Esophagus muscularis mucosa (tissue), 4 donors: ENCODE measurements at regions not wholly inside any gene's neighbourhood (a gene's known extent, or its start where the extent isn't known, plus 50 kb on each side); places are given as distances from the start of the nearest gene placed in this dataset.

Source experiments
- EP300 ChIP-seq: sonication (generic); formaldehyde crosslinking; IDR thresholded peaks from one replicate; pipeline ENCODE4 v1.6.1; 2017; ENCODE audit warnings: antibody characterized with exemption
- POLR2A ChIP-seq: fragments of 450-650 bp; IDR thresholded peaks from one replicate; pipeline ENCODE4 v1.6.1; 2017; ENCODE audit warnings: antibody characterized with exemption, moderate library complexity, mild to moderate bottlenecking, low read depth
- POLR2AphosphoS5 ChIP-seq, 2 donors: sonication (generic); formaldehyde crosslinking; IDR thresholded peaks; one replicate each; pipeline ENCODE4 v1.6.1; 2017; ENCODE audit warnings: antibody characterized with exemption in 2 of 2
- TF ChIP-seq, protein P1 (sequence below), 3 experiments: fragments of 200-600 bp in 2 of 3; fragments of 450-650 bp in 1 of 3; sonication (generic) in 2 of 3; IDR thresholded peaks; one replicate each; pipeline ENCODE4 v1.5.1; 2017 to 2019; ENCODE audit warnings: antibody characterized with exemption in 3 of 3, mild to moderate bottlenecking in 2 of 3, moderate library complexity in 1 of 3

GRCh38 chr11:15893080-15893492 lies 463.3 kb downstream of the SOX6 start:
- TF ChIP-seq POLR2A (no peak), POLR2AphosphoS5 (IDR thresholded peaks at IDR 0.05) (no peak), EP300 (no peak)
- TF ChIP-seq, protein P1, sequence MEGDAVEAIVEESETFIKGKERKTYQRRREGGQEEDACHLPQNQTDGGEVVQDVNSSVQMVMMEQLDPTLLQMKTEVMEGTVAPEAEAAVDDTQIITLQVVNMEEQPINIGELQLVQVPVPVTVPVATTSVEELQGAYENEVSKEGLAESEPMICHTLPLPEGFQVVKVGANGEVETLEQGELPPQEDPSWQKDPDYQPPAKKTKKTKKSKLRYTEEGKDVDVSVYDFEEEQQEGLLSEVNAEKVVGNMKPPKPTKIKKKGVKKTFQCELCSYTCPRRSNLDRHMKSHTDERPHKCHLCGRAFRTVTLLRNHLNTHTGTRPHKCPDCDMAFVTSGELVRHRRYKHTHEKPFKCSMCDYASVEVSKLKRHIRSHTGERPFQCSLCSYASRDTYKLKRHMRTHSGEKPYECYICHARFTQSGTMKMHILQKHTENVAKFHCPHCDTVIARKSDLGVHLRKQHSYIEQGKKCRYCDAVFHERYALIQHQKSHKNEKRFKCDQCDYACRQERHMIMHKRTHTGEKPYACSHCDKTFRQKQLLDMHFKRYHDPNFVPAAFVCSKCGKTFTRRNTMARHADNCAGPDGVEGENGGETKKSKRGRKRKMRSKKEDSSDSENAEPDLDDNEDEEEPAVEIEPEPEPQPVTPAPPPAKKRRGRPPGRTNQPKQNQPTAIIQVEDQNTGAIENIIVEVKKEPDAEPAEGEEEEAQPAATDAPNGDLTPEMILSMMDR (IDR thresholded peaks at IDR 0.05): no peak
